Left lung (tissue), 4 donors: ENCODE measurements at regions not wholly inside any gene's neighbourhood (a gene's known extent, or its start where the extent isn't known, plus 50 kb on each side); places are given as distances from the start of the nearest gene placed in this dataset.

Experiments used
- ATAC-seq: fragments of 200-7000 bp; cut with Tn5 transposase; one replicate; pipeline ENCODE4 v1.9.1; 2020; ENCODE audit warnings: moderate library complexity
- DNase-seq, 4 donors: peaks; one replicate each; pipeline ENCODE4 v3.0.0-alpha.2; 2013 to 2020
- H3K27ac ChIP-seq, 2 donors: fragments of 200-600 bp; sonication (generic) in 1 of 2; one replicate each; pipeline versions ENCODE4 v1.5.0 to v1.8.0; 2020 to 2021
- H3K27me3 ChIP-seq, 2 donors: fragments of 200-600 bp; sonication (generic) in 1 of 2; one replicate each; pipeline versions ENCODE4 v1.5.0 to v1.8.0; 2020 to 2021
- H3K36me3 ChIP-seq, 2 donors: fragments of 200-600 bp; sonication (generic) in 1 of 2; one replicate each; pipeline versions ENCODE4 v1.5.0 to v1.8.0; 2020 to 2021
- H3K4me1 ChIP-seq, 2 donors: fragments of 200-600 bp; one replicate each; pipeline ENCODE4 v1.8.0; 2021
- H3K4me3 ChIP-seq, 2 donors: fragments of 200-600 bp; sonication (generic) in 1 of 2; one replicate each; pipeline versions ENCODE4 v1.5.0 to v1.8.0; 2020 to 2021; ENCODE audit warnings: mild to moderate bottlenecking in 1 of 2
- H3K9me3 ChIP-seq, 2 donors: fragments of 200-600 bp; sonication (generic) in 1 of 2; one replicate each; pipeline versions ENCODE4 v1.5.0 to v1.8.0; 2020 to 2021
- intact Hi-C, 2 donors: fragments of 100-400 bp; cut with DNase I; formaldehyde crosslinking; loops; one replicate each; pipeline versions ENCODE4 v1.11.2 to v1.14.2; 2022
- TF ChIP-seq, protein P1 (sequence below), 2 donors: fragments of 200-600 bp; sonication (generic) in 1 of 2; IDR thresholded peaks; one replicate each; pipeline versions ENCODE4 v1.5.0 to v1.8.0; 2021; ENCODE audit warnings: antibody characterized with exemption in 2 of 2
- donor health status: DM: no; HTN: yes; CAD: no.
- donor health status: DM: no; HTN: no; CAD: no.

DNA sequence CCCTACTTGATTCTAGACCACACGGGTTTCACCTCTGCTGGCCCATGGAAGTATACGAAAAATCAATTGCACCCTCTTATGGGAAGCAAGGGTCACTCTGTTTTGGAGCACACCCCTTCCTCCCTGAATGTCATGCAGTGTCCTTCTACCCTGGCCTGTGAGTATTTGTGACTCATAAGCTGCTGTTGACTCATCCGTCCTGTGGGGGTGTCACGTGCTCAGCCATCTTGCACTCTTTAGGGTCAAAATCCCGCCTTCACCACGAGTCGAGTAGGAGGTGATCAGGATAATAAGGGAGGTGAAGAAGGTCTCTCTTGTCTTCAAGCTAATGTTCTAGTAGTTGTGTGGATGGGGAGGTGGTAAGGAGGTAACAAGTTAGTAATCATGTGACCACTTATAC, 341.0 kb upstream of the EEF2KMT start:
- H3K9me3 ChIP-seq = no peaks in the 10 kb centered on the region
- H3K4me1 ChIP-seq = no peaks in the 10 kb centered on the region
- intact Hi-C loops = no loop called here
- no peak for DNase-seq
- ATAC-seq = no peak
- H3K36me3 ChIP-seq = no peaks in the 10 kb centered on the region
- no peak overlapping the region for H3K4me3 ChIP-seq
- no peaks in the 10 kb centered on the region for H3K27me3 ChIP-seq
- TF ChIP-seq, protein P1, sequence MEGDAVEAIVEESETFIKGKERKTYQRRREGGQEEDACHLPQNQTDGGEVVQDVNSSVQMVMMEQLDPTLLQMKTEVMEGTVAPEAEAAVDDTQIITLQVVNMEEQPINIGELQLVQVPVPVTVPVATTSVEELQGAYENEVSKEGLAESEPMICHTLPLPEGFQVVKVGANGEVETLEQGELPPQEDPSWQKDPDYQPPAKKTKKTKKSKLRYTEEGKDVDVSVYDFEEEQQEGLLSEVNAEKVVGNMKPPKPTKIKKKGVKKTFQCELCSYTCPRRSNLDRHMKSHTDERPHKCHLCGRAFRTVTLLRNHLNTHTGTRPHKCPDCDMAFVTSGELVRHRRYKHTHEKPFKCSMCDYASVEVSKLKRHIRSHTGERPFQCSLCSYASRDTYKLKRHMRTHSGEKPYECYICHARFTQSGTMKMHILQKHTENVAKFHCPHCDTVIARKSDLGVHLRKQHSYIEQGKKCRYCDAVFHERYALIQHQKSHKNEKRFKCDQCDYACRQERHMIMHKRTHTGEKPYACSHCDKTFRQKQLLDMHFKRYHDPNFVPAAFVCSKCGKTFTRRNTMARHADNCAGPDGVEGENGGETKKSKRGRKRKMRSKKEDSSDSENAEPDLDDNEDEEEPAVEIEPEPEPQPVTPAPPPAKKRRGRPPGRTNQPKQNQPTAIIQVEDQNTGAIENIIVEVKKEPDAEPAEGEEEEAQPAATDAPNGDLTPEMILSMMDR (IDR thresholded peaks at IDR 0.05) = no peak
- H3K27ac ChIP-seq = no peak overlapping the region

DNA sequence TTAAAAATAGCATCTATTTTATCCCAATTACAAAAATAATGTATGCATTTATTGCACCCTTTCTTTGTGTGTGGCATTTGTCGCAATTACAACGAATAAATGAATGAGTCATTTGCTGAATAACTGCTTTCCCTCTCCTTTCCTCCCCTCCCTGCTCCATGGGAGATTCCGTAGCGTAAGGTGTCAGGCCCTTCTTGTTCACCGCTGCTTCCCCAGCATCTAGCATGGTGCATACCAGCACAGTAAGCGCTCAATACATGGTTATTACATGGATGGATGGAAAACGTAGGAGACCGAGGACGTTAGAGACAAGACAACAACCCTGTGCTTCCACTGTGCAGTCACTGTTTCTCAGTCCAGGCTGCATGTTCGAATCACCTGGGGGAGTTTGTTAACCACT, 336.0 kb upstream of the EEF2KMT start:
- intact Hi-C loops = no loop called here
- H3K4me3 ChIP-seq = no peak overlapping the region
- TF ChIP-seq, protein P1 (IDR thresholded peaks at IDR 0.05) = no peak
- no peaks in the 10 kb centered on the region for H3K4me1 ChIP-seq
- DNase-seq (no peak), ATAC-seq (no peak)
- H3K36me3 ChIP-seq = no peaks in the 10 kb centered on the region
- H3K27me3 ChIP-seq = no peaks in the 10 kb centered on the region
- H3K27ac ChIP-seq = no peak overlapping the region
- no peaks in the 10 kb centered on the region for H3K9me3 ChIP-seq

DNA sequence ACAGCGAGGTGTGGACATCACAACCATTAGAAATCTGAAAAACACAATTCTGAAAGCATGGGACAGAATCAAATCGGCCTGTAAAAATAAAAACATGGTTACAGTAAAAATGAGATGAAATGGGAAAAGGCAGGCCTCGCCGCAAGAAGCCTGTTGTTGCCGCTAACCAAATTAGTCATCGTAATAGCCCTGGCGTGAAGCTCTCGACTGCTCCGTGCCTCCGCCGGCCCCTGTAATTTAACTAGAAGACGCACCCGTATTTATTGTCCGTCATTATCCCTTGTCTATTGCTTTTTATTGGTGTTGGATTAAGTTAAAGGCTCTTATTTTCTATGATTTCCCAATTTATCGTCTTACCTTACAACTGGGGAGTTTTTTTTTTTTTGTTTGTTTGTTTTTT, 334.6 kb upstream of the EEF2KMT start:
- Histone ChIP-seq H3K36me3 (no peaks in the 10 kb centered on the region), H3K27ac (no peak overlapping the region), H3K27me3 (no peaks in the 10 kb centered on the region), H3K4me1 (no peaks in the 10 kb centered on the region), H3K9me3 (no peaks in the 10 kb centered on the region), H3K4me3 (no peak overlapping the region)
- intact Hi-C loops = no loop called here
- ATAC-seq (no peak), DNase-seq (no peak)
- TF ChIP-seq, protein P1 (IDR thresholded peaks at IDR 0.05) = no peak

DNA sequence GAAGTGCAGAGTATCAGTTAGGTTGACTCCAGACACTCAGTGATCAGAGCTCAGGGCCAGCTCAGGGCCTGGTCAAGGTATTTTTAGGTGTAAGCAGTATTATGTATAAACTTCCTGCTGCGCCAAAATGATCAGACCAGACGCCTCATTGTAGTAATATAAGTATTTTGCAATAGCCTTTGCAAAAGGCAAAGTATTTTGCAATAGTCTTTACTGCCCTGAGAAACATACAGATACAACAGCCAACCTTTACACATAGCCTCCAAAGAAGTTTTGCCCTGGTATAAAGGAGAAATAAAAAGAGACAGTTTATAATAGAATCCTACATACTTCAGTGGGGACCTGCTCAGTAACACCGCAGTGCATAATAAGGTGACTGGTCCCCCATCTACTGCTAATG, 333.0 kb upstream of the EEF2KMT start:
- no peak for DNase-seq
- intact Hi-C loops = no loop called here
- no peak overlapping the region for H3K4me3 ChIP-seq
- H3K27ac ChIP-seq = no peak overlapping the region
- H3K27me3 ChIP-seq = peaks cover 0 to 1% of the 10 kb centered on the region in 2 donors
- ATAC-seq = no peak
- H3K36me3 ChIP-seq = no peaks in the 10 kb centered on the region
- no peaks in the 10 kb centered on the region for H3K4me1 ChIP-seq
- H3K9me3 ChIP-seq = no peaks in the 10 kb centered on the region
- TF ChIP-seq, protein P1 (IDR thresholded peaks at IDR 0.05) = no peak

DNA sequence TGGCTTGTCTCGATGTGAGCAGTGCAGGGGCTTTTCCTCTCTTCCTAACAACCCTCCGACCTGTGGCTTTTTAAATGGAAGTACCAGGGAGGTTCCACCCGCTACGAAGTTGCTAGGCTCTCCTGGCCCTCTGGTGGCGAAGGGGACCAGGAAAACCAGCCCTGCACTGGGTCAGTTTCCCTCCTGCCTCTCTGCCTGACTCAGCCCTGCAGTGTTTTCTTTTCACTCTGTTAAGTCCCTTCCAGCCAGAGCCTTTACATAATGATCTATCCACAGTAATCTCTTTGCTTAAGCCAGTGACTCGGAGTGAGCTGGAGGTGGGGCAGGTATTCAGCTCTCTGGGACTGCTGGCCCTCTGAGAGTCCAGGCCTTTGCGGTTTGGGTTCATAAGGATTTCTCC, 331.3 kb upstream of the EEF2KMT start:
- ATAC-seq (no peak), DNase-seq (no peak)
- Histone ChIP-seq H3K27ac (no peak overlapping the region), H3K27me3 (peaks cover 0 to 7% of the 10 kb centered on the region in 2 donors), H3K4me3 (no peak overlapping the region), H3K9me3 (no peaks in the 10 kb centered on the region), H3K36me3 (no peaks in the 10 kb centered on the region), H3K4me1 (no peaks in the 10 kb centered on the region)
- intact Hi-C loops = no loop called here
- TF ChIP-seq, protein P1 (IDR thresholded peaks at IDR 0.05) = no peak
